Stimulated activated naive CD8-positive, alpha-beta T cell treated with anti-CD3 and anti-CD28 coated beads, Interleukin-15, Interleukin-2, amounts not matched to agents 100 ng/mL and 50 ng/mL, for 24 hours (primary cell): ENCODE measurements at regions not wholly inside any gene's neighbourhood (a gene's known extent, or its start where the extent isn't known, plus 50 kb on each side); places are given as distances from the start of the nearest gene placed in this dataset.

ENCODE experiments used
- H3K27ac Mint-ChIP-seq: one replicate; pipeline ENCODE4 v1.8.0; 2021; ENCODE audit warnings: mild to moderate bottlenecking, mixed read lengths
- H3K27me3 Mint-ChIP-seq: one replicate; pipeline ENCODE4 v1.8.0; 2021; ENCODE audit warnings: mixed read lengths
- H3K36me3 Mint-ChIP-seq: one replicate; pipeline ENCODE4 v1.8.0; 2021; ENCODE audit warnings: low read depth, mixed read lengths
- H3K4me1 Mint-ChIP-seq: one replicate; pipeline ENCODE4 v1.8.0; 2021; ENCODE audit warnings: low read depth, mixed read lengths
- H3K4me3 Mint-ChIP-seq: one replicate; pipeline ENCODE4 v1.8.0; 2021; ENCODE audit warnings: mild to moderate bottlenecking, mixed read lengths
- H3K9me3 Mint-ChIP-seq: one replicate; pipeline ENCODE4 v1.8.0; 2021; ENCODE audit warnings: mixed read lengths

DNA sequence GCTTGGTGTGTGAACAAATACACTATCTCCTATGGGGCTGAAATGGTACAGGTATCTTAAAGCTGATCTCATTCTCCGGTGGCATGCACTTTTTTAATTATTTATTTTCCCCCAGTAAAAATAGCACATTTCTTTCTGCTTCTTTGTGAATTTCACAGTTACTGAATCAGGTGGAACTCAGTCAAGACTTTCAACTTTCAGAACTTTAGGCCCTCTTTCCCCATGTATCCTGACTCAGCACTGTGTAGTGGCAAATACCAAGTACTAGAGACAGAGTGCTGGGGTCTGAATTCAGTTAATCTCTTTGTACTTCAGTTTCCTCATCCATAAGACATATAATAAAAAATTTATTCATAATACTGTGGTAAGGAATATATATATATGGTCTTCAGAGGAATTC lies 223.9 kb downstream of the CSNK2A3 start:
- H3K4me3 Mint-ChIP-seq: no peak overlapping the region
- H3K27ac Mint-ChIP-seq: no peak overlapping the region
- H3K27me3 Mint-ChIP-seq: peaks cover 27% of the 10 kb centered on the region
- no peaks in the 10 kb centered on the region for H3K36me3 Mint-ChIP-seq
- no peaks in the 10 kb centered on the region for H3K4me1 Mint-ChIP-seq
- H3K9me3 Mint-ChIP-seq: peaks cover 5% of the 10 kb centered on the region

DNA sequence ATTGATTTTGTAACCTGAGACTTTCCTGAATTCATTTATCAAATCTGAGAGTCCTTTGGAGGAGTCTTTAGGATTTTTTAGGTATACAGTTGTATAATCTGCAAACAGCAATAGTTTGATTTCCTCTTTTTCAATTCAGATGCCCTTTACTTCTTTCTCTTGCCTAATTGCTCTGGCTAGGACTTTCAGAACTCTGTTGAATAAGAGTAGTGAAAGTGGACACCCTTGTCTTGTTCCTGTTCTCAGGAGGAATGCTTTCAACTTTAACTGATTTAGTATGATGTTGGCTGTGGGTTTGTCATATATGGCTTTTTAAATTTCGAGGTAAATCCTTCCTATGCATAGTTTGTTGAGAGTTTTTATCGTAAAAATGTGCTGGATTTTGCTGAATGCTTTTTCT lies 227.4 kb downstream of the CSNK2A3 start:
- Mint-ChIP-seq H3K27ac (no peak overlapping the region), H3K27me3 (peaks cover 26% of the 10 kb centered on the region), H3K36me3 (no peaks in the 10 kb centered on the region)

DNA sequence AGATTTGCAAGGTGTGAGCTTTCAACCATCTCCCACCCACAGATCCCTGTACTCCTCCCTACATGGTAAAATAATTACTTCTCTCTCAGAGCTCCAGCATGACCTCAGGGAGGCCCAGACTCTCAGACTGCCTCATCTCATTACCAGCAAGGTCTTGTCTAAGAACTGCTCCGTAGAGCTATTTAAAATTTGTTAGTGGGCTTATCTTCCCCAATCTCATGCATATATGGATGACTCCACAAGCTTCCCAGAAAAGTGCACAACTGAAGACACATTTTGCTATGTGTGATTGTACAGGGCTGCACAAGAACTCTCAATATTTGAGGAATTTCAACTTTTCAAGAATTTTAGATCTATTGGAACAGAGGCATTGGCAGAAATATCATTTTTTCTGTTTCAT lies 230.3 kb downstream of the CSNK2A3 start:
- H3K27ac Mint-ChIP-seq: no peak overlapping the region
- H3K36me3 Mint-ChIP-seq: no peaks in the 10 kb centered on the region
- peaks cover 20% of the 10 kb centered on the region for H3K27me3 Mint-ChIP-seq
- no peaks in the 10 kb centered on the region for H3K4me1 Mint-ChIP-seq
- H3K4me3 Mint-ChIP-seq: no peak overlapping the region
- H3K9me3 Mint-ChIP-seq: no peaks in the 10 kb centered on the region

More for the DNA sequence above, 227.4 kb downstream of the CSNK2A3 start:
- Mint-ChIP-seq H3K4me1 (no peaks in the 10 kb centered on the region), H3K4me3 (no peak overlapping the region), H3K9me3 (peaks cover 5% of the 10 kb centered on the region)

DNA sequence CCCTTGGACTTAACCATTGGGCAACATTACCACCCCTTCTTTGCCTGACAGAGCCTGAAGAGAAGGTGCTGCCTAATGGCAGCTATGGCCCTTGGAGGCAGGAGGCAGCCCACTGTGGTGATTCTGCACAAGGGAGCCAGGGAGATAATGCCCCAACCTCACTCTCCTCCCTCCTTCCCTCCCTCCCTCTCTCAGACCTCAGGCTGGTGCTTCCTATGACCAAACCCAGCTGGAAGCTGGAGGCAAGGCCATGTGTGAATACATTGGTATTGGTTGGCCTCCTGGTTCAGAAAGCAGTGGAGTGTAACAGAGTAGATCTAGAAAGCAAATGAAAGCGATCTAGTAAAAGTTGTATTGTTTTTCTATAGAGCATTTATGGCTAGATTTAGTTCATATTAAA lies 233.1 kb downstream of the CSNK2A3 start:
- Mint-ChIP-seq H3K36me3 (no peaks in the 10 kb centered on the region), H3K27ac (no peak overlapping the region), H3K27me3 (no peaks in the 10 kb centered on the region), H3K4me1 (peaks cover 4% of the 10 kb centered on the region), H3K4me3 (no peak overlapping the region), H3K9me3 (peaks cover 4% of the 10 kb centered on the region)

DNA sequence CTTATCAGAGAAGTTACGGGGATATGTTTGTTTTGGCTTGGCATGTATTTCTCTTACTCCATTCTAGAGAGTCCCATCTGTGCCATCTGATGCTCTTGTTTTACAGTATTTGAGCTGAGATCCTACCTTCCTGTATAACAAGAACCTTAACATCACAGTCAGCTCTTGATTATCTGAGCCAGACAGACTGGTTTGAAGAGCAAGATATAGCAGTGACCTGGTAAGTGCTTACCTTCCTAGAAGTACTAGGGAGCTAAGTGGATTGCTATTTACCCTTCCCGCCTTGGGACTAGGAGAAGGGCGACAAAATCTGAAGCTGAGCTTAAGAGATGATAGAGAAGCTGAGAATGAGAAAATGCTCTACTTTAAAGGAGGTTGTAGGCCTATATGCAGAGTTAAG lies 235.3 kb downstream of the CSNK2A3 start:
- H3K27me3 Mint-ChIP-seq: no peaks in the 10 kb centered on the region
- peaks cover 4% of the 10 kb centered on the region for H3K9me3 Mint-ChIP-seq
- H3K4me3 Mint-ChIP-seq: no peak overlapping the region
- H3K36me3 Mint-ChIP-seq: peaks cover 3% of the 10 kb centered on the region
- peaks cover 4% of the 10 kb centered on the region for H3K4me1 Mint-ChIP-seq
- no peak overlapping the region for H3K27ac Mint-ChIP-seq

DNA sequence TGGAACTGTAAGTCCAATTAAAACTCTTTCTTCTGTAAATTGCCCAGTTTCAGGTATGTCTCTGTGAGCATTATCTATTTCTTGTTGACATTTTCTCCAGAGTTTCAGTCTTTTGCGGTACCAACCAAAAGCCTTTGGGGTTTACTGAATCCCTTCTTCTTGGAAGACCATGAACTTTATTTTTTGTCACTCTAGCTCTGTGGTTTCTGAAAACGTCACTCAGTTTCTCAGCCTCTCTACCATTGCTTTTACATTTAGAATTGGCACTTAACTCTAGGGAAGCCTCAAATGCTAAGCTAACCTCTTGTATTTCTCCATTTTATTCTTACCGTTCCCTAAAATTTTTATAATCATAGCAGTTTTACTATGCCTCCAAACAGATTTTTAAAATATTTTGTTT lies 237.6 kb downstream of the CSNK2A3 start:
- Mint-ChIP-seq H3K9me3 (peaks cover 4% of the 10 kb centered on the region), H3K27me3 (no peaks in the 10 kb centered on the region), H3K4me1 (peaks cover 4% of the 10 kb centered on the region), H3K4me3 (no peak overlapping the region), H3K27ac (peak overlapping the region; percentile 54), H3K36me3 (peaks cover 3% of the 10 kb centered on the region)

DNA sequence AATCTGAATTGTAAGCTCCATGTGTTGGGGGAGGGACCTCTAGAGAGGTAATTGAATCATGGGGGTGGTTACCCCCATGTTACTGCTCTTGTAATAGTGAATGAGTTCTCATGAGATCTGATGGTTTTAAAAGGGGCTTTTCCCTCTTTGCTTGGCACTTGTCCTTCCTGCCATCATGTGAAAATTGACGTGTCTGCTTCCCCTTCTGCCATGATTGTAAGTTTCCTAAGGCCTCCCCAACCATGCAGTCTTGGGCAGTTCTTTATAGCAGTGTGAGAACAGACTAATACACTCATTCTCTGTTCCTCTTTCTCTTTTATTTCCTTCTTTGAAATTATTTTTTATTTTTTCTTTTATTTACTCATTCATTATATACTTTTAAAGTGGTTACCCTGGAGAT lies 239.4 kb downstream of the CSNK2A3 start:
- Mint-ChIP-seq H3K4me1 (peaks cover 4% of the 10 kb centered on the region), H3K9me3 (peaks cover 4% of the 10 kb centered on the region), H3K4me3 (no peak overlapping the region), H3K36me3 (peaks cover 3% of the 10 kb centered on the region), H3K27me3 (no peaks in the 10 kb centered on the region), H3K27ac (no peak overlapping the region)

DNA sequence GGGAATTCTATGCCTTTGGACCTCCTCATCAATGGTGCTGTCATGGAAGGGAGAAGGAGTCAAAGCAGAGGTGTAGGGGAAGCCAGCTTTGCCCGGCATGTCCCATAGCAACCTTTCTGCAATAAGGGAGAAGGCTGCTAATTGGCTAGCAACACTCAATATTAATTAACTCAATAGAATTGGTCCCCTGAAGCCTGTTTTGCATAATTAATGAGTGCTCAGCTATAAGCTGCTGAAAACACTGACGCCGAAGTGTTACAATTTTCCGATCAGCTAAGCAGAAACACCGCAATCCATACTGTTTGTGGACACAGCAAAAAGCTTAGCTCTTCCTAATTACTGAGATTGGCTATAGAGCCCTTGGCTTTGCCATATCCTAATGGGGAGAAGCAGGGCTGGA lies 245.0 kb downstream of the CSNK2A3 start:
- no peaks in the 10 kb centered on the region for H3K36me3 Mint-ChIP-seq
- no peaks in the 10 kb centered on the region for H3K27me3 Mint-ChIP-seq
- no peaks in the 10 kb centered on the region for H3K4me1 Mint-ChIP-seq
- no peaks in the 10 kb centered on the region for H3K9me3 Mint-ChIP-seq
- H3K4me3 Mint-ChIP-seq: no peak overlapping the region
- H3K27ac Mint-ChIP-seq: no peak overlapping the region

DNA sequence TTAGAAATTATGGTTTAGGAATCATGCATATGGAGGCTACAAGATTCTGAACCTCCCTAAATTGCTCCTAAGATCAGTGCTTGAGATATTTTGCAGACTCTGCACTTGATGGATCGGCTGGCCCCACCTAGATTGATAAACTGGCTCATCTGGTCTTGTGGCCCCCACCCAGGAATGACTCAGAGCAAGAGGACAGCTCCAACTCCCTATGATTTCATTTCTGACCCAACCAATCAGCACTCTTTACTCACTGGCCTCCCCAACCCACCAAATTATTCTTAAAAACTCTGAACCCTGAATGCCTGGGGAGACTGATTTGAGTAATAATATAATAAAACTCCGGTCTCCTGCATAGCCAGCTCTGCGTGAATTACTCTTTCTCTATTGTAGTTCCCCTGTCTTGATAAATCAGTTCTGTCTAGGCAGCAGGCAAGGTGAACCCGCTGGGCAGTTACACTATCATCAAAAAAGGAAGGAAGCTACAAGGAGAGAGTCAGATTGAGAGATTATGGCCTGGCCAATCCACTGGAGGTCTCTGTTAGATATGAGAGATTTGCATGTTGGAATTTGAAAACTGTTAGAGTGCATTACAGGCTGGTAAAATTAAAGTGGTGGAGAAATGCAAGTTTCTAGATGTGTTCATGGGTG lies 245.8 kb downstream of the CSNK2A3 start:
- H3K36me3 Mint-ChIP-seq: no peaks in the 10 kb centered on the region
- no peaks in the 10 kb centered on the region for H3K4me1 Mint-ChIP-seq
- no peaks in the 10 kb centered on the region for H3K9me3 Mint-ChIP-seq
- H3K27ac Mint-ChIP-seq: no peak overlapping the region
- H3K4me3 Mint-ChIP-seq: no peak overlapping the region
- H3K27me3 Mint-ChIP-seq: no peaks in the 10 kb centered on the region

DNA sequence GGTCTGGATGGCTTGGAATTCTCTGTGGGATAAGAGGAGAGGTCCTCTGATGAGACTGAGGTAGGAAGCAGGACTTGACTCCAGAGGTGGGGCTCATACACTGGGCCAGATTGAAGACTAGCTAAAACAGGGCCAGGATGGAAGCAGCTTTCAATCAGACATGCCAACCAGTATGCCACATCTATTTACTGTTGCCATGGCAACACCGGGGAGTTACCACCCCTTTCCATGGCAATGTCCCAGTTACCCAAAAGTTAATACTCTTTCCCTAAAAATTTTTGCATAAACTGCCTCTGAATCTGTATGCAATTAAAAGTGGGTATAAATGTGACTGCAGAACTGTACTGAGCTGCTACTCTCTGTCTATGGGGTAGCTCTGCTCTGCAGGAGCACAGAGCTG lies 247.5 kb upstream of the ZBED5 start:
- no peaks in the 10 kb centered on the region for H3K27me3 Mint-ChIP-seq
- H3K9me3 Mint-ChIP-seq: no peaks in the 10 kb centered on the region
- H3K4me3 Mint-ChIP-seq: no peak overlapping the region
- H3K4me1 Mint-ChIP-seq: no peaks in the 10 kb centered on the region
- H3K36me3 Mint-ChIP-seq: no peaks in the 10 kb centered on the region
- H3K27ac Mint-ChIP-seq: no peak overlapping the region

DNA sequence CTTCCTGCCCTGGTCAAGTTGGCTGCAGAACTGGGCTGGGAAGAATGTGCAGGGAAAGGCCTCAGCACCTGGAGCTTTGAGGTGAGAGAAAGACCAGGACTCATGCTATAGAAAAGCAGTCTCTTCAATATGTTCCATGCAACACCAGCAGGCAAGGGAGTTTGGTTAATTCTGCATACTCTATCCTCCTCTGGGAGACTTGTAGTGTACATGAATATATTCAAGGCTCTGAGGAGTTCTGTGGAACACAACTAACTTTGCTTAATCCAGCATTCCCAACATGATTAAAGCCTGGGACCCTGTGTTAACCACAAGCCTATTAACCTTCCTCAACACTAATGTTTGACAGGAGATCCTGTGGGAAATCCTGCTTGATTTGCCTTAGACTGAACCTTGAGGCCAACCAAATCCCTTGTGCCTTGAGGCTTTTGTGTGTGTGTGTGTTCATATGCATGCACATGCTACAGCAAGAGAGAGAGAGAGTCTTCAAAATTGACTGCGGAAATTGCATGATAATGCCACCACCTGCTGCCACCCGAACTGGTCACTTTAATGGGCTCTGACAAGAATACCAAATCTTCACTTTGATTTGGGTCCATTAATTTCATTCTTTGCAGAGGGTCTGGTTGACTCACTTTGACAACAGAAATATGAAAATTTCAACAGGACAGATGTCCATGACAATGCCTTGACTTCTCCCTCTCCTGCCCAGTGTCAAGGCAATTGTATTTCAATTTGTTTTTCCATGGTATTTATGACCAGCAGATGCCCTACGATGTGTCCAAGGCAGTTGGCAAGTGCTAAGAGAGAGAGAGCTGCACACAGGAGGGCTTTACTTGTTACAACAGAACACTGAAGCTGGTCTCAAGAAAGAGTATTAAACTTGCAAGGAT lies 238.2 kb upstream of the ZBED5 start:
- Mint-ChIP-seq H3K36me3 (no peaks in the 10 kb centered on the region), H3K27me3 (no peaks in the 10 kb centered on the region), H3K4me1 (no peaks in the 10 kb centered on the region), H3K27ac (no peak overlapping the region), H3K4me3 (no peak overlapping the region), H3K9me3 (peaks cover 7% of the 10 kb centered on the region)

DNA sequence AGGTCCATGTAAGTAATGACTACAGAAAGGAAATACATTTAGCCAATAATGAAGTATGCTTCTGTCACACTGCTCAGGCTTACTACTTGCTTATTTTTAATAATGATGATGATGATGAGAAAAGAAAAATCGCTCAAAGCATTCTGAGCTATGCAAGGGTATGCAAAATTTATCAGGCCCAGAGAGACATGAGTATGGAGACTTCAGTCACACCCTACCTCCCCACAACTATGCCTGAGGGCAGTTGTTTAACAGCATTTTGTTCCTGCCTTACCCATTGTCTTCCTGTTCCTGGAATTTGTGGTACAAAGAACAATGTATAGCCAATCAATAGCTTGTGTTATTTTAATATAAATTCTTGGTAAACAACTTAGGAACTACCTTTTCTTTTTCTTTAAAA lies 232.6 kb upstream of the ZBED5 start:
- Mint-ChIP-seq H3K4me1 (no peaks in the 10 kb centered on the region), H3K9me3 (peaks cover 8% of the 10 kb centered on the region), H3K27me3 (no peaks in the 10 kb centered on the region), H3K27ac (no peak overlapping the region), H3K4me3 (no peak overlapping the region), H3K36me3 (no peaks in the 10 kb centered on the region)

DNA sequence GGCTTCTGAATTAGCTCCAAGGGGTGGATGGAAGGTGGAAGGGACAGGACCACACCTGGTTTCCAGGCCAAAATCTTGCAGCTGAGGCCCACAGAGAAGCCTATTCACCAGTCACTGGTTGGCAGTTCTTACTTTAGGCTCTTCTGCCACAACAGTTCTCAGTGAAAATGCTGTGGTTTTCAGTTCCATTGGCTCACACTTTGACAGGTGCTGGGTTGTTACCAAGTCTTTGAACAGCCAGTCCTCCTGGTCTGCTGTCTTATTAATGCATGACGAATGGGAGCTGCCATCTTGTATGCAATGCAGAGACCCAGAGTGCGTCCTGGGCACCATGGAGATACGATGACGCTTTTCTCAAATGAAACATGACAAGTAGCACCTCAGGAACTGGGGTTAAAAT lies 232.0 kb upstream of the ZBED5 start:
- Mint-ChIP-seq H3K27me3 (no peaks in the 10 kb centered on the region), H3K9me3 (peaks cover 8% of the 10 kb centered on the region), H3K4me1 (no peaks in the 10 kb centered on the region), H3K36me3 (no peaks in the 10 kb centered on the region), H3K4me3 (no peak overlapping the region), H3K27ac (no peak overlapping the region)

DNA sequence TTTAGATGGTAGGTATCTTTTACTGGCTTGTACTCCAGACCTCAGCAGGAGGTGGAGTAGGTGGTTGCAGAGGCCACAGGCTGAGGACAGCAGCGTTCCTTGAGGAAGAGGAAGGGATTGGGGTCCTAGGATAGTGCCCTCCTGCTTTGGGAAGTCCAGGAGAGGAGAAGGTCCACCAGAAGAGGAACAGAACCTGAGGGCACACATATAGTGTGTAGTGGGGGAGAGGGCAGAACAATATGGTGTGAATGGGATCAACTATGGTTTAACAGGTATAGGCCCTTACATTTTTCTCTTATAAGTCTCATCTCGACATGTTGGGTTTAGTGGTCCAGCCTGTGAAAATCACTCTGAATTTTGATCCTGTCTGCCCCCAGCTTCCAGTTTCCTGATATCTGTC lies 229.1 kb upstream of the ZBED5 start:
- Mint-ChIP-seq H3K36me3 (no peaks in the 10 kb centered on the region), H3K4me3 (no peak overlapping the region), H3K4me1 (no peaks in the 10 kb centered on the region), H3K9me3 (peaks cover 8% of the 10 kb centered on the region), H3K27me3 (peaks cover 4% of the 10 kb centered on the region), H3K27ac (no peak overlapping the region)

DNA sequence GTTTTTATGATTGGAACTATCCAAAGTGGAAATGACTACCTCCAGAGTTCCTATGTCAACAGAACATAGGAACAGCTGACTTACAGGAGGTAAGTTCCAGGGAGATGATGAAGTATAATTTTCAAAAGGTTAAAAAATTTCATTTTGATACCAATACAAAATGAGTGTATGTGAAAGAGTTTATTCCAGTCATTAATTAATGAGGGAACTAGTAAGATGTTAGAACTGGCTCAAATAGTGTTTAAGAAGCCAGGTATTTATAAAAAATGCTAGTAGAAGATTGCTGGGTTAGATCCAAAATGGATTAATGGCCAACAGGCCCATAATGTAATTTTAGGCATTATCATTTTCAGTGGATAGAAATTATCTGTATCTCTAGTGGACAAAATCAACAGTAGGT lies 227.7 kb upstream of the ZBED5 start:
- peaks cover 4% of the 10 kb centered on the region for H3K27me3 Mint-ChIP-seq
- no peaks in the 10 kb centered on the region for H3K4me1 Mint-ChIP-seq
- H3K36me3 Mint-ChIP-seq: no peaks in the 10 kb centered on the region
- no peak overlapping the region for H3K27ac Mint-ChIP-seq
- no peak overlapping the region for H3K4me3 Mint-ChIP-seq
- no peaks in the 10 kb centered on the region for H3K9me3 Mint-ChIP-seq

DNA sequence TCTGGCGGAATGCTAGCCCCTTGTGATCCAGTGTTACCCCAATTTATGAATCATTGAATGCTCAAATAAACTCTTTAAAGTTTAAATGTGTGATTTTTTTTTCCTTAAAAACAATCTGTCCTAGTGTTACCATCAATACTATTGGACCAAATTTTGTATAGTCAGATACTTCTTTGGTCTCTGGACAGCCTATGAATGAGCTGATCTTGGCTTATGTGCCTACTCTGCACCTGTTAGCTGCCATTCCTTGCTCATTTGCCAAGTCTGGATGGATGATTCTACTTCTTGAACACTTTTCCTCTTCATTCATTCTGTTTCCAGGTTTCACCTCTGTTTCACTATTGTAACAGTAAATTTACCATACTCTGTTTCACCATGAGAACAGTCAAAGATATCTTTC lies 226.5 kb upstream of the ZBED5 start:
- H3K27ac Mint-ChIP-seq: no peak overlapping the region
- no peak overlapping the region for H3K4me3 Mint-ChIP-seq
- H3K27me3 Mint-ChIP-seq: peaks cover 4% of the 10 kb centered on the region
- no peaks in the 10 kb centered on the region for H3K9me3 Mint-ChIP-seq
- H3K4me1 Mint-ChIP-seq: no peaks in the 10 kb centered on the region
- H3K36me3 Mint-ChIP-seq: no peaks in the 10 kb centered on the region
